ENCODE measurements at regions not wholly inside any gene's neighbourhood (a gene's known extent, or its start where the extent isn't known, plus 50 kb on each side); places are given as distances from the start of the nearest gene placed in this dataset.

DNA sequence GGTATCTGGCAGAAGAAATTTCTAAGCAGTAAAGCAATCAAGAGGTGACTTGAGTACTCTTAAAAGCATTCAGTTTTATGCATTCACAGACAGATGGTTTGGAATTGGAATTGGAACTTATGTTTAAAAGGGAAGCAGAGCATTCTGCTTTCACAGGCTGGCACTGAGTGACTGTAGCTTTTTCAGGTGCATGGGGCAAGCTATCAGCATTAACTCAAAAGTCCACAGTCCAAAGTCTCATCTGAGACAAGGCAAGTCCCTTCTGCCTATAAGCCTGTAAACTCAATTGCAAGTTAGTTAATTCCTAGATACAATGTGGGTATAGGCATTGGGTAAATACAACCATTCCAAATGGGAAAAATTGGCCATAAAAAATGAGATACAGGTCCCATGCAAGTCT lies 1620.3 kb downstream of the MRPL39 start:
- H3K4me1 ChIP-seq (ENCODE audit: control insufficient read depth, extremely low read depth, insufficient read depth, low read length), result no peaks in the 10 kb centered on the region
- FAIRE-seq (no peak), DNase-seq (ENCODE audit: low read depth, low spot score) (no peak)
- BruUV-seq (replicated peaks), result no TSS peak
- no peak overlapping the region for H2AFZ ChIP-seq (ENCODE audit: low read depth, low read length)
- intact Hi-C loops (cut with micrococcal nuclease), result no loop called here
- H3K79me2 ChIP-seq (ENCODE audit: control insufficient read depth, insufficient read depth, low read length), result no peaks in the 10 kb centered on the region
- dilution Hi-C loops (cut with MboI; ENCODE audit: extremely low pct_ligation_motif_present, low sequenced_read_pairs), result no loop called here
- no peaks in the 10 kb centered on the region for H3K27me3 ChIP-seq (ENCODE audit: control insufficient read depth in 2 of 2, insufficient read depth in 2 of 2, low read length in 2 of 2)
- H3K9ac ChIP-seq (replicated peaks; ENCODE audit: extremely low read depth, insufficient read depth, low read length), result no peak overlapping the region
- no peak overlapping the region for H3K27ac ChIP-seq (ENCODE audit: insufficient read depth, low read depth, low read length)
- H3K36me3 ChIP-seq (ENCODE audit: control insufficient read depth in 2 of 2, extremely low read depth in 1 of 2, insufficient read depth in 2 of 2, low read length in 2 of 2), result no peaks in the 10 kb centered on the region
- no peaks in the 10 kb centered on the region for H4K20me1 ChIP-seq (replicated peaks; ENCODE audit: control insufficient read depth, extremely low read depth, insufficient read depth, low read length)
- ChIA-PET POLR2A (no interaction called here), CTCF (no interaction called here)
- H3K4me2 ChIP-seq (ENCODE audit: insufficient read depth, low read length), result no peak overlapping the region
- H3K9me1 ChIP-seq (replicated peaks; ENCODE audit: control insufficient read depth, extremely low read depth, insufficient read depth, low read length), result no peaks in the 10 kb centered on the region
- no peak overlapping the region for H3K4me3 ChIP-seq (replicated peaks in 1 of 3; ENCODE audit: insufficient read depth in 1 of 3, low read depth in 1 of 3, low read length in 3 of 3)
- no peaks in the 10 kb centered on the region for H3K9me3 ChIP-seq (replicated peaks; ENCODE audit: control insufficient read depth, insufficient read depth, low read length)
- TF ChIP-seq, protein P1, sequence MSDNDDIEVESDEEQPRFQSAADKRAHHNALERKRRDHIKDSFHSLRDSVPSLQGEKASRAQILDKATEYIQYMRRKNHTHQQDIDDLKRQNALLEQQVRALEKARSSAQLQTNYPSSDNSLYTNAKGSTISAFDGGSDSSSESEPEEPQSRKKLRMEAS (IDR thresholded peaks at IDR 0.05; ENCODE audit: insufficient read depth, insufficient read length), result no peak
- TF ChIP-seq JUN (IDR thresholded peaks at IDR 0.05; ENCODE audit: borderline replicate concordance, insufficient read depth, insufficient read length, low read depth) (no peak), GATA2 (IDR thresholded peaks at IDR 0.05; ENCODE audit: insufficient read depth, insufficient read length, low read depth, low read length) (no peak)

GRCh38 chr21:23986214-23986613 lies 1621.1 kb downstream of the MRPL39 start:
- intact Hi-C loops (cut with micrococcal nuclease), result no loop called here
- Histone ChIP-seq H3K9me1 (replicated peaks; ENCODE audit: control insufficient read depth, extremely low read depth, insufficient read depth, low read length) (no peaks in the 10 kb centered on the region), H3K9ac (replicated peaks; ENCODE audit: extremely low read depth, insufficient read depth, low read length) (no peak overlapping the region), H3K36me3 (ENCODE audit: control insufficient read depth in 2 of 2, extremely low read depth in 1 of 2, insufficient read depth in 2 of 2, low read length in 2 of 2) (no peaks in the 10 kb centered on the region), H3K27me3 (ENCODE audit: control insufficient read depth in 2 of 2, insufficient read depth in 2 of 2, low read length in 2 of 2) (no peaks in the 10 kb centered on the region), H3K9me3 (replicated peaks; ENCODE audit: control insufficient read depth, insufficient read depth, low read length) (no peaks in the 10 kb centered on the region), H4K20me1 (replicated peaks; ENCODE audit: control insufficient read depth, extremely low read depth, insufficient read depth, low read length) (no peaks in the 10 kb centered on the region), H3K4me2 (ENCODE audit: insufficient read depth, low read length) (no peak overlapping the region), H3K27ac (ENCODE audit: insufficient read depth, low read depth, low read length) (no peak overlapping the region), H2AFZ (ENCODE audit: low read depth, low read length) (no peak overlapping the region), H3K4me3 (replicated peaks in 1 of 3; ENCODE audit: insufficient read depth in 1 of 3, low read depth in 1 of 3, low read length in 3 of 3) (no peak overlapping the region), H3K4me1 (ENCODE audit: control insufficient read depth, extremely low read depth, insufficient read depth, low read length) (no peaks in the 10 kb centered on the region), H3K79me2 (ENCODE audit: control insufficient read depth, insufficient read depth, low read length) (no peaks in the 10 kb centered on the region)
- ChIA-PET CTCF (no interaction called here), POLR2A (no interaction called here)
- FAIRE-seq (no peak), DNase-seq (ENCODE audit: low read depth, low spot score) (no peak)
- dilution Hi-C loops (cut with MboI; ENCODE audit: extremely low pct_ligation_motif_present, low sequenced_read_pairs), result no loop called here
- no peak for TF ChIP-seq FOS (IDR thresholded peaks at IDR 0.05; ENCODE audit: borderline replicate concordance, insufficient read depth, low read length)
- TF ChIP-seq, protein P1 (IDR thresholded peaks at IDR 0.05; ENCODE audit: insufficient read depth, insufficient read length), result no peak
- no peak for TF ChIP-seq JUN (IDR thresholded peaks at IDR 0.05; ENCODE audit: borderline replicate concordance, insufficient read depth, insufficient read length, low read depth)
- TF ChIP-seq, protein P2, sequence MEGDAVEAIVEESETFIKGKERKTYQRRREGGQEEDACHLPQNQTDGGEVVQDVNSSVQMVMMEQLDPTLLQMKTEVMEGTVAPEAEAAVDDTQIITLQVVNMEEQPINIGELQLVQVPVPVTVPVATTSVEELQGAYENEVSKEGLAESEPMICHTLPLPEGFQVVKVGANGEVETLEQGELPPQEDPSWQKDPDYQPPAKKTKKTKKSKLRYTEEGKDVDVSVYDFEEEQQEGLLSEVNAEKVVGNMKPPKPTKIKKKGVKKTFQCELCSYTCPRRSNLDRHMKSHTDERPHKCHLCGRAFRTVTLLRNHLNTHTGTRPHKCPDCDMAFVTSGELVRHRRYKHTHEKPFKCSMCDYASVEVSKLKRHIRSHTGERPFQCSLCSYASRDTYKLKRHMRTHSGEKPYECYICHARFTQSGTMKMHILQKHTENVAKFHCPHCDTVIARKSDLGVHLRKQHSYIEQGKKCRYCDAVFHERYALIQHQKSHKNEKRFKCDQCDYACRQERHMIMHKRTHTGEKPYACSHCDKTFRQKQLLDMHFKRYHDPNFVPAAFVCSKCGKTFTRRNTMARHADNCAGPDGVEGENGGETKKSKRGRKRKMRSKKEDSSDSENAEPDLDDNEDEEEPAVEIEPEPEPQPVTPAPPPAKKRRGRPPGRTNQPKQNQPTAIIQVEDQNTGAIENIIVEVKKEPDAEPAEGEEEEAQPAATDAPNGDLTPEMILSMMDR (IDR thresholded peaks at IDR 0.05; ENCODE audit: extremely low read depth in 1 of 2, insufficient read depth in 1 of 2, low read depth in 1 of 2, low read length in 2 of 2), result no peak
- TF ChIP-seq EZH2 (IDR thresholded peaks at IDR 0.05; ENCODE audit: borderline replicate concordance, low read depth, low read length, severe bottlenecking), result no peak
- TF ChIP-seq MYC (IDR thresholded peaks at IDR 0.05; ENCODE audit: low read depth, low read length), result no peak
- no TSS peak for BruUV-seq (replicated peaks)

All from endothelial cell of umbilical vein (primary cell).